HG03097 (cell line): ENCODE measurements at regions not wholly inside any gene's neighbourhood (a gene's known extent, or its start where the extent isn't known, plus 50 kb on each side); places are given as distances from the start of the nearest gene placed in this dataset.

Experiments used
- ATAC-seq: cut with Tn5 transposase; IDR thresholded peaks from one replicate; pipeline ENCODE4 v1.9.1; 2021; ENCODE audit not compliant: unreplicated experiment, low FRiP score

GRCh38 chr3:117117188-117117936 lies 407.8 kb downstream of the TUSC7 start:
- no peak for ATAC-seq

- no peak for ATAC-seq
These were observed 409.0 kb downstream of the TUSC7 start for GRCh38 chr3:117118604-117119003.

GRCh38 chr3:117120014-117120413 lies 410.4 kb downstream of the TUSC7 start:
- ATAC-seq = no peak

- ATAC-seq = no peak
These were observed 413.0 kb downstream of the TUSC7 start for GRCh38 chr3:117122609-117123008.

GRCh38 chr3:117126460-117126859 lies 416.9 kb downstream of the TUSC7 start:
- ATAC-seq = no peak

- ATAC-seq = no peak
These were observed 417.5 kb downstream of the TUSC7 start for GRCh38 chr3:117126946-117127546.

- no peak for ATAC-seq
These were observed 418.6 kb downstream of the TUSC7 start for GRCh38 chr3:117128133-117128532.

- ATAC-seq = no peak
These were observed 419.3 kb downstream of the TUSC7 start for GRCh38 chr3:117128872-117129271.

- no peak for ATAC-seq
These were observed 419.9 kb downstream of the TUSC7 start for GRCh38 chr3:117129516-117129915.

- no peak for ATAC-seq
These were observed 420.6 kb downstream of the TUSC7 start for GRCh38 chr3:117130222-117130621.

GRCh38 chr3:117131259-117131658 lies 421.7 kb downstream of the TUSC7 start:
- no peak for ATAC-seq

- no peak for ATAC-seq
These were observed 423.5 kb downstream of the TUSC7 start for GRCh38 chr3:117133066-117133465.

GRCh38 chr3:117135207-117135606 lies 425.6 kb downstream of the TUSC7 start:
- ATAC-seq = no peak

- no peak for ATAC-seq
These were observed 426.4 kb downstream of the TUSC7 start for GRCh38 chr3:117136003-117136402.

GRCh38 chr3:117137065-117137464 lies 427.5 kb downstream of the TUSC7 start:
- no peak for ATAC-seq

GRCh38 chr3:117139681-117140080 lies 430.1 kb downstream of the TUSC7 start:
- no peak for ATAC-seq

- ATAC-seq = no peak
These were observed 432.2 kb downstream of the TUSC7 start for GRCh38 chr3:117141812-117142211.

GRCh38 chr3:117144853-117145252 lies 435.3 kb downstream of the TUSC7 start:
- ATAC-seq = no peak

- ATAC-seq = no peak
These were observed 436.1 kb downstream of the TUSC7 start for GRCh38 chr3:117145677-117146076.

- no peak for ATAC-seq
These were observed 437.0 kb downstream of the TUSC7 start for GRCh38 chr3:117146571-117146970.

GRCh38 chr3:117149584-117149983 lies 440.0 kb downstream of the TUSC7 start:
- ATAC-seq = no peak

- ATAC-seq = no peak
These were observed 441.0 kb downstream of the TUSC7 start for GRCh38 chr3:117150628-117151027.
